DMS 273 (cell line): ENCODE measurements at regions not wholly inside any gene's neighbourhood (a gene's known extent, or its start where the extent isn't known, plus 50 kb on each side); places are given as distances from the start of the nearest gene placed in this dataset.
A peak's percentile ranks its signal among the peaks of the same experiment; 100 is the strongest.
"Not testable (repeated sequence)": the region's sequence is repeated elsewhere in the genome, so short reads cannot be mapped to it uniquely, and the experiment has no call there.

Experiments
- DNase-seq: peaks from one replicate; lab custom pipeline; 2025; ENCODE audit not compliant: unreplicated experiment; lab: John Stamatoyannopoulos, UW

- no peak for DNase-seq
Observed at GRCh38 chr2:198534756-198535155, 730.4 kb downstream of the PLCL1 start.

- no peak for DNase-seq
Observed at GRCh38 chr2:198525211-198525969, 721.0 kb downstream of the PLCL1 start.

GRCh38 chr2:198523710-198524109 is 719.3 kb downstream of the PLCL1 start:
- no peak for DNase-seq

GRCh38 chr2:198518935-198519334 is 714.5 kb downstream of the PLCL1 start:
- no peak for DNase-seq

GRCh38 chr2:198517976-198518375 is 713.6 kb downstream of the PLCL1 start:
- DNase-seq: no peak

- DNase-seq: not testable (repeated sequence)
Observed at GRCh38 chr2:198508610-198509009, 704.2 kb downstream of the PLCL1 start.

- peak; percentile 48 for DNase-seq
Observed at GRCh38 chr2:198499539-198499938, 695.1 kb downstream of the PLCL1 start.

- no peak for DNase-seq
Observed at GRCh38 chr2:198498516-198498915, 694.1 kb downstream of the PLCL1 start.

- no peak for DNase-seq
Observed at GRCh38 chr2:198498048-198498447, 693.7 kb downstream of the PLCL1 start.

GRCh38 chr2:198494931-198495330 is 690.5 kb downstream of the PLCL1 start:
- DNase-seq: no peak

GRCh38 chr2:198490748-198491147 is 686.4 kb downstream of the PLCL1 start:
- no peak for DNase-seq

- no peak for DNase-seq
Observed at GRCh38 chr2:198488964-198489363, 684.6 kb downstream of the PLCL1 start.

GRCh38 chr2:198483051-198483450 is 678.7 kb downstream of the PLCL1 start:
- DNase-seq: no peak

GRCh38 chr2:198479065-198479464 is 674.7 kb downstream of the PLCL1 start:
- no peak for DNase-seq

- DNase-seq: no peak
Observed at GRCh38 chr2:198478361-198478760, 674.0 kb downstream of the PLCL1 start.

- no peak for DNase-seq
Observed at GRCh38 chr2:198476007-198476406, 671.6 kb downstream of the PLCL1 start.

GRCh38 chr2:198471291-198471690 is 666.9 kb downstream of the PLCL1 start:
- peak; percentile 7 for DNase-seq

GRCh38 chr2:198468136-198468535 is 663.7 kb downstream of the PLCL1 start:
- no peak for DNase-seq

GRCh38 chr2:198465970-198466369 is 661.6 kb downstream of the PLCL1 start:
- DNase-seq: no peak

- no peak for DNase-seq
Observed at GRCh38 chr2:198456418-198456817, 652.0 kb downstream of the PLCL1 start.

- no peak for DNase-seq
Observed at GRCh38 chr2:198453866-198454265, 649.5 kb downstream of the PLCL1 start.

- DNase-seq: no peak
Observed at GRCh38 chr2:198452327-198452726, 647.9 kb downstream of the PLCL1 start.

GRCh38 chr2:198448789-198449188 is 644.4 kb downstream of the PLCL1 start:
- DNase-seq: no peak
